Parathyroid adenoma (tissue), 2 donors: ENCODE measurements at regions not wholly inside any gene's neighbourhood (a gene's known extent, or its start where the extent isn't known, plus 50 kb on each side); places are given as distances from the start of the nearest gene placed in this dataset.

ENCODE experiments used
- H2AFZ ChIP-seq: fragments of 300-600 bp; sonication (generic); one replicate; pipeline ENCODE4 v1.7.0; 2017; ENCODE audit warnings: antibody characterized with exemption, mild to moderate bottlenecking
- H3K27ac ChIP-seq: fragments of 300-600 bp; sonication (generic); one replicate; pipeline ENCODE4 v1.7.0; 2017
- H3K27me3 ChIP-seq: fragments of 300-600 bp; sonication (generic); one replicate; pipeline ENCODE4 v1.7.0; 2017; ENCODE audit warnings: low read length; ENCODE audit not compliant: control insufficient read depth, insufficient read depth
- H3K36me3 ChIP-seq: fragments of 300-600 bp; sonication (generic); one replicate; pipeline ENCODE4 v1.7.0; 2017; ENCODE audit warnings: low read length; ENCODE audit not compliant: control insufficient read depth, insufficient read depth
- H3K4me1 ChIP-seq: fragments of 300-600 bp; sonication (generic); one replicate; pipeline ENCODE4 v1.7.0; 2017; ENCODE audit warnings: control low read depth
- H3K4me2 ChIP-seq: fragments of 300-600 bp; sonication (generic); one replicate; pipeline ENCODE4 v1.7.0; 2017; ENCODE audit warnings: low read length
- H3K4me3 ChIP-seq: fragments of 300-600 bp; sonication (generic); one replicate; pipeline ENCODE4 v1.7.0; 2017; ENCODE audit warnings: low read depth, low read length
- H3K79me2 ChIP-seq: fragments of 300-600 bp; sonication (generic); one replicate; pipeline ENCODE4 v1.7.0; 2017; ENCODE audit warnings: control low read depth
- H3K9ac ChIP-seq: fragments of 300-600 bp; sonication (generic); one replicate; pipeline ENCODE4 v1.7.0; 2017; ENCODE audit warnings: mild to moderate bottlenecking
- H3K9me3 ChIP-seq: fragments of 300-600 bp; sonication (generic); one replicate; pipeline ENCODE4 v1.7.0; 2017; ENCODE audit warnings: low read length; ENCODE audit not compliant: control insufficient read depth
- TF ChIP-seq, protein P1 (sequence below): fragments of 300-600 bp; sonication (generic); IDR thresholded peaks from one replicate; pipeline ENCODE4 v1.7.0; 2017; ENCODE audit warnings: antibody characterized with exemption, mild to moderate bottlenecking
- donor health status: primary hyperparathyroidism.

GRCh38 chr13:75219479-75220237, 262.3 kb downstream of the TBC1D4 start:
- peak overlapping the region; percentile 53 for H2AFZ ChIP-seq
- no peak overlapping the region for H3K27ac ChIP-seq
- H3K9ac ChIP-seq, result no peak overlapping the region
- H3K4me3 ChIP-seq, result no peak overlapping the region
- H3K9me3 ChIP-seq, result no peaks in the 10 kb centered on the region
- H3K27me3 ChIP-seq, result no peaks in the 10 kb centered on the region
- H3K36me3 ChIP-seq, result no peaks in the 10 kb centered on the region
- no peaks in the 10 kb centered on the region for H3K4me1 ChIP-seq
- H3K4me2 ChIP-seq, result peak overlapping the region; percentile 57
- H3K79me2 ChIP-seq, result no peaks in the 10 kb centered on the region
- TF ChIP-seq, protein P1, sequence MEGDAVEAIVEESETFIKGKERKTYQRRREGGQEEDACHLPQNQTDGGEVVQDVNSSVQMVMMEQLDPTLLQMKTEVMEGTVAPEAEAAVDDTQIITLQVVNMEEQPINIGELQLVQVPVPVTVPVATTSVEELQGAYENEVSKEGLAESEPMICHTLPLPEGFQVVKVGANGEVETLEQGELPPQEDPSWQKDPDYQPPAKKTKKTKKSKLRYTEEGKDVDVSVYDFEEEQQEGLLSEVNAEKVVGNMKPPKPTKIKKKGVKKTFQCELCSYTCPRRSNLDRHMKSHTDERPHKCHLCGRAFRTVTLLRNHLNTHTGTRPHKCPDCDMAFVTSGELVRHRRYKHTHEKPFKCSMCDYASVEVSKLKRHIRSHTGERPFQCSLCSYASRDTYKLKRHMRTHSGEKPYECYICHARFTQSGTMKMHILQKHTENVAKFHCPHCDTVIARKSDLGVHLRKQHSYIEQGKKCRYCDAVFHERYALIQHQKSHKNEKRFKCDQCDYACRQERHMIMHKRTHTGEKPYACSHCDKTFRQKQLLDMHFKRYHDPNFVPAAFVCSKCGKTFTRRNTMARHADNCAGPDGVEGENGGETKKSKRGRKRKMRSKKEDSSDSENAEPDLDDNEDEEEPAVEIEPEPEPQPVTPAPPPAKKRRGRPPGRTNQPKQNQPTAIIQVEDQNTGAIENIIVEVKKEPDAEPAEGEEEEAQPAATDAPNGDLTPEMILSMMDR, result peak; percentile 65

DNA sequence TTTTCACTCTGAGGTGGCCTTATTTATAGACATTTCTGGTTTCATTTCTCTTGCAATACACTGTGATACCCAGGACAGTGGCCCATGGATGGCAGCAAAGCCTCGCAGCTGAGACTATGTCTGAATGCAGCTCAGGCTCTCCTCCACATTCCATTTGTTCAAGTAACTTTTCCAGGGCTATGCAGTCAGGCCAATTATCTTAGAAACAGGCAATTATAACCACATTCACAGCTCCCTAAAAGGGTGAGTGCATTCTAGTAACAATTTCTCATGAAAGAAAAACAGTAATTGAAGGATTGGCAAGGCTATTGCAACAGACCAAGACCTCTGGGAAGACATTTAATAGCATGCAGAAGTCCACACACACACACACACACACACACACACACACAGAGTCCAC, 264.0 kb downstream of the TBC1D4 start:
- Histone ChIP-seq H3K79me2 (no peaks in the 10 kb centered on the region), H3K4me3 (no peak overlapping the region), H3K9me3 (no peaks in the 10 kb centered on the region), H3K27me3 (no peaks in the 10 kb centered on the region), H3K36me3 (no peaks in the 10 kb centered on the region), H3K27ac (no peak overlapping the region), H3K4me2 (no peak overlapping the region), H2AFZ (no peak overlapping the region), H3K9ac (no peak overlapping the region), H3K4me1 (no peaks in the 10 kb centered on the region)
- TF ChIP-seq, protein P1, result no peak

DNA sequence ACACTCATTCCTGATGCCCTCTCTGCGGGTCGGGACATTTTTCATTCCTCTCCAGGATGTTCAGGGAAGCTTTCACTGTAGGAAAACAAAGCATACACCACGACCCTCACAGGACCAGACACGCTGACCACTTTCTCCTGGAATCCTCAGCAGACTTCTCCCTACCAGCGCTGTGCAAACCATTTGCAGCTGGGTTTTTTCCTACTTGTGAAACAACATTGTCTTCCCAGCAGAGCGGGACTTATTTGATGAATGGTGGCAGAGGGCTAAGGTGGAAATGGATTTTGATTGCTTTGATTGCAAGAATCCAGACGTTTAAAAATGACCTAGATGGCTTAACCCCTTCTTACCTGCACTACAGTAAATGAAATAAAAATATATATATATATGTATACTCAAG, 265.9 kb downstream of the TBC1D4 start:
- Histone ChIP-seq H3K4me2 (no peak overlapping the region), H3K36me3 (no peaks in the 10 kb centered on the region), H3K4me1 (no peaks in the 10 kb centered on the region), H3K27ac (no peak overlapping the region), H3K9me3 (no peaks in the 10 kb centered on the region), H3K9ac (no peak overlapping the region), H3K27me3 (no peaks in the 10 kb centered on the region), H3K79me2 (no peaks in the 10 kb centered on the region), H2AFZ (no peak overlapping the region), H3K4me3 (no peak overlapping the region)
- TF ChIP-seq, protein P1, result no peak

- Histone ChIP-seq H3K36me3 (no peaks in the 10 kb centered on the region), H3K9ac (no peak overlapping the region), H3K4me2 (no peak overlapping the region), H3K9me3 (no peaks in the 10 kb centered on the region), H3K4me3 (no peak overlapping the region), H3K27ac (no peak overlapping the region), H3K79me2 (no peaks in the 10 kb centered on the region), H2AFZ (no peak overlapping the region), H3K27me3 (no peaks in the 10 kb centered on the region), H3K4me1 (no peaks in the 10 kb centered on the region)
- TF ChIP-seq, protein P1, result no peak
Observed at GRCh38 chr13:75214846-75215245, 267.1 kb downstream of the TBC1D4 start.

DNA sequence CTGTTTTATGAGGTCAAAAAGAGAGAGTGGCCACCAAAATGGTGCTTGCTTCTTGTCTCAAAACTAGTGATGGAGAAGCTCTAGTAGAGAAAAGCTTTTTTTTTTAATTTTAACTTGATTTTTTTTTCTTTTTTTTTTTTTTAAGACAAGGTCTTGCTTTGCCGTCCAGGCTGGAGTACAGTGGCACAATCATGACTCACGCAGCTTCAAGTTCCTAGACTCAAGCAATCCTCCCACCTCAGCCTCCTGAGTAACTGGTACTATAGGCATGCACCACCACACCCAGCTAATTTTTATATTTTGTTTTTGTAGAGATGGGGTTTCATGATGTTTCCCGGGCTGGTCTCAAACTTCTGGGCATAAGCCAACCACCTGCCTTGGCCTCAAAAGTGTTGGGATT, 279.0 kb downstream of the TBC1D4 start:
- Histone ChIP-seq H3K4me3 (no peak overlapping the region), H3K27me3 (no peaks in the 10 kb centered on the region), H2AFZ (no peak overlapping the region), H3K9me3 (no peaks in the 10 kb centered on the region), H3K79me2 (no peaks in the 10 kb centered on the region), H3K4me1 (no peaks in the 10 kb centered on the region), H3K27ac (no peak overlapping the region), H3K36me3 (no peaks in the 10 kb centered on the region), H3K9ac (no peak overlapping the region), H3K4me2 (no peak overlapping the region)
- TF ChIP-seq, protein P1, result no peak
